PFSK-1 (cell line): ENCODE measurements at regions not wholly inside any gene's neighbourhood (a gene's known extent, or its start where the extent isn't known, plus 50 kb on each side); places are given as distances from the start of the nearest gene placed in this dataset.

ENCODE experiments used
- FOXP2 ChIP-seq: optimal IDR thresholded peaks from 2 replicates; pipeline ENCODE3; 2011; ENCODE audit warnings: borderline replicate concordance, control low read depth, inconsistent platforms; ENCODE audit not compliant: insufficient read depth; ENCODE audit errors: extremely low read length, extremely low read depth
- POLR2AphosphoS5 ChIP-seq: IDR thresholded peaks from 2 replicates; pipeline ENCODE4 v1.6.1; 2012; ENCODE audit warnings: low read depth, mild to moderate bottlenecking, control low read depth, low read length, moderate library complexity
- SIN3A ChIP-seq: IDR thresholded peaks from 2 replicates; pipeline ENCODE4 v1.6.1; 2012; ENCODE audit warnings: mild to moderate bottlenecking, low read length, moderate library complexity, borderline replicate concordance; ENCODE audit not compliant: insufficient read depth
- TAF1 ChIP-seq: IDR thresholded peaks from 2 replicates; pipeline ENCODE4 v1.6.1; 2012; ENCODE audit warnings: low read length, control low read depth, borderline replicate concordance; ENCODE audit not compliant: insufficient read depth
- TF ChIP-seq, protein P1 (sequence below), 2 experiments: IDR thresholded peaks; 2 replicates each; pipeline versions ENCODE4 v1.6.1 to v1.8.0; 2011 to 2012; ENCODE audit warnings: low read depth in 2 of 2, low read length in 2 of 2, control low read depth in 1 of 2, inconsistent platforms in 1 of 2, mild to moderate bottlenecking in 1 of 2, moderate library complexity in 1 of 2; ENCODE audit not compliant: insufficient read depth in 1 of 2

DNA sequence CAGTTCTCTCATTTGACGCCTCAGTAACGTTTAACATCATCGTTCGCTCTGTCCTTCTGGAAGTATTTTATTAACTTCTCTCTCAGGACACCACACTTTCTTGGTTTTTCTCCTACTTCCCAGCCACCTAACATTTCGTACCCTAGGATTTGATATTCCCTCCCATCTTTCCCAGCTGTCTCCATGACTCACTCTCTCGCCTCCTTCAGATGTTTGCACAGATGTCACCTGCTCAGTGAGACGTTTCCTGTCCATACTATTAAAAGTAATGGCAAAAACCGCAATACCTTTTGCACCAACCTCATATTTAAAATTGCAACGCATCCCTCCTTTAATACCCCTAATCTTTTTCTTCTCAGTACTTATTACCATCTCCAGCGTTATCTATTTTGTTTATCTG is 62.1 kb upstream of the SPRED1 start:
- TF ChIP-seq FOXP2, result no peak
- TF ChIP-seq SIN3A, result no peak
- TF ChIP-seq, protein P1, sequence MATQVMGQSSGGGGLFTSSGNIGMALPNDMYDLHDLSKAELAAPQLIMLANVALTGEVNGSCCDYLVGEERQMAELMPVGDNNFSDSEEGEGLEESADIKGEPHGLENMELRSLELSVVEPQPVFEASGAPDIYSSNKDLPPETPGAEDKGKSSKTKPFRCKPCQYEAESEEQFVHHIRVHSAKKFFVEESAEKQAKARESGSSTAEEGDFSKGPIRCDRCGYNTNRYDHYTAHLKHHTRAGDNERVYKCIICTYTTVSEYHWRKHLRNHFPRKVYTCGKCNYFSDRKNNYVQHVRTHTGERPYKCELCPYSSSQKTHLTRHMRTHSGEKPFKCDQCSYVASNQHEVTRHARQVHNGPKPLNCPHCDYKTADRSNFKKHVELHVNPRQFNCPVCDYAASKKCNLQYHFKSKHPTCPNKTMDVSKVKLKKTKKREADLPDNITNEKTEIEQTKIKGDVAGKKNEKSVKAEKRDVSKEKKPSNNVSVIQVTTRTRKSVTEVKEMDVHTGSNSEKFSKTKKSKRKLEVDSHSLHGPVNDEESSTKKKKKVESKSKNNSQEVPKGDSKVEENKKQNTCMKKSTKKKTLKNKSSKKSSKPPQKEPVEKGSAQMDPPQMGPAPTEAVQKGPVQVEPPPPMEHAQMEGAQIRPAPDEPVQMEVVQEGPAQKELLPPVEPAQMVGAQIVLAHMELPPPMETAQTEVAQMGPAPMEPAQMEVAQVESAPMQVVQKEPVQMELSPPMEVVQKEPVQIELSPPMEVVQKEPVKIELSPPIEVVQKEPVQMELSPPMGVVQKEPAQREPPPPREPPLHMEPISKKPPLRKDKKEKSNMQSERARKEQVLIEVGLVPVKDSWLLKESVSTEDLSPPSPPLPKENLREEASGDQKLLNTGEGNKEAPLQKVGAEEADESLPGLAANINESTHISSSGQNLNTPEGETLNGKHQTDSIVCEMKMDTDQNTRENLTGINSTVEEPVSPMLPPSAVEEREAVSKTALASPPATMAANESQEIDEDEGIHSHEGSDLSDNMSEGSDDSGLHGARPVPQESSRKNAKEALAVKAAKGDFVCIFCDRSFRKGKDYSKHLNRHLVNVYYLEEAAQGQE (IDR thresholded peaks at IDR 0.05; ENCODE audit: insufficient read depth in 1 of 2, low read depth in 2 of 2, low read length in 2 of 2), result no peak
- no peak for TF ChIP-seq POLR2AphosphoS5
- no peak for TF ChIP-seq TAF1

DNA sequence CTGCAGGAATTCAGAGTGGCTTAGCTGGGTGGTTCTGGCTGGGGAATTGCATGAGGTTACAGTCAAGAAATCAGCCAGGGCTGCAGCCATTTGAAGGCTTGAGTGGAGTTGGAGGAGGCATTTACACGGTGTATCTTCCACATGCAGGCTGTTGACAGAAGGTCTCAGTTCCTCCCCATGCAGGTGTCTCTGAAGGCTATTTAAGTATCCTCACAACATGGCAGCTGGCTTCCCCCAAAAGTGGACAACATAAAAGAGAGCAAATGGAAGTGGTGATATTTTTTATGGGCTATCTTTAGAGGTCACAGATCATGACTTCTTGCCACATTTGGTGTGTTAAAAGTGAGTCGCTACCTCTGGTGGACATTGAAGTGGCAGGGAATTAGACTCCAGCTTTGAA is 60.1 kb upstream of the SPRED1 start:
- TF ChIP-seq SIN3A (no peak), TAF1 (no peak), POLR2AphosphoS5 (no peak), FOXP2 (no peak)
- TF ChIP-seq, protein P1 (IDR thresholded peaks at IDR 0.05; ENCODE audit: insufficient read depth in 1 of 2, low read depth in 2 of 2, low read length in 2 of 2), result no peak

DNA sequence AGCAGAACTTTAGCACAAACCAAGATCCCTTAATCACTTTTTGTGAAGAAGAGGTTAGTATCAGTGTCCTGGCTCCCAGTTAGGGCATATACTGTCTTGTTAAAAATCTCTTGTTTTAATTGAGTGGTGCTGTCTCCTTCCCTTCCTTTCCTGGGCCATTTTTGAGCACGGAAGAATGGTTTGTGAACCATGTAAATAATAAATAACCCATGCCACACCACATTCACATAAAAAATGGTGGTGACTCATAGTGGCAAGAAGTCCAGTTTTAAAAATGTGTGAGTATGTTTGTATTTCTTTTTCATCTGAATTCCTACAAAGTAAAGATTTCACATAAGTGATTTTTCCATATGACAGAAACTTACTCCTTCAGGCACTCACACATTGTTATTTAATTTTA is 59.1 kb upstream of the SPRED1 start:
- no peak for TF ChIP-seq POLR2AphosphoS5
- no peak for TF ChIP-seq SIN3A
- TF ChIP-seq, protein P1 (IDR thresholded peaks at IDR 0.05; ENCODE audit: insufficient read depth in 1 of 2, low read depth in 2 of 2, low read length in 2 of 2), result no peak
- TF ChIP-seq FOXP2, result no peak
- TF ChIP-seq TAF1, result no peak

DNA sequence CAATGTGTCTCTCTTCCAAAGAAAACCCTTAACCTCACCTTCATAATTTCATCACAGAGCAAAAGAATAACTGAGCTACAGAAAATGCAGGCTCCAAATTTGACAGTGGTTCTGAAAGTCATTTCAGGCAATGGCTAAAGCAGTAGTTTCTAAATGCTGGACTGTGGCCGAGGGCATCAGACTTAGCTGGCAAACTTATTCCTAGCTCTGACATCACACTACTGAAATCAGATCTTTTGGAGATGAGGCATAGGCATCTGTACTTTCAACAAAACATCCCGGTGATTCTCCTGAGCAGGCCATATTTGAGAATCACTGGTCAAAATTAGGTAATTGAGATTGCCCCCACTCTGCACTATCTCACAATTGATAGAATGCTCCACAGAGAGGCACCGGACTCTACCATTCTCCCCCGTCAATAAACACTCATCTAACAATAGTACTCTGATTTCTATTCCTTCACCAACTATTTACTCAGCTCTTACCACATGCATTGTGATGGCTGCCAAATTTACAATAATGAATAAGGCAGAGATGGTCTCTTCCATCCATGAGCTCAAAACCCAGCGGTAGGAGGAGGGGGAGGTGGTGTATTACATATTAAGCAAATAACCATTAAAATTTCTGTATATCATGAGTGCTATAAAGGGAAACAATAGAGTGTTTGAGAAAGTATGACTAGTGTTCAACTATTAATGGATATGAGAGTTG is 57.3 kb upstream of the SPRED1 start:
- TF ChIP-seq, protein P1 (IDR thresholded peaks at IDR 0.05; ENCODE audit: insufficient read depth in 1 of 2, low read depth in 2 of 2, low read length in 2 of 2), result no peak

DNA sequence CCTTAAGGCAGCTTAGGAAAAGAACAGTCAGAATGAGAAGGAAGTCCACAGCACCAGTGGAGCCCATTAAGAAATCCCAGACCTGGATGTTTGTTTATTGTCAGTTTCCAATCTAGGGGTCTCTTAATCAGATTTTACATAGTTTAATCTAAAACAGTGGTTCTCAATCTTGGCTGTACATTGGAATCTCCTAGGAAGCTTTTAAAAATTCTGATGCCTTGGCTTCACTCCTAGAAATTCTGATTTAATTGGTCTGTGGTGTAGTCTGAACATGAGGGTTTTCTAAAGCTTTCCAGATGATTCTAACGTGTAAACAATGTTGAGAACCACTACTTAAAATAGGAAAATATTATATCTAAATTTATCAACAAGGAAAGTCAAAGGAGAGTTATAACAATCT is 56.6 kb upstream of the SPRED1 start:
- TF ChIP-seq, protein P1 (IDR thresholded peaks at IDR 0.05; ENCODE audit: insufficient read depth in 1 of 2, low read depth in 2 of 2, low read length in 2 of 2), result no peak
- TF ChIP-seq SIN3A (no peak), TAF1 (no peak)
